Testis (tissue), 2 donors: ENCODE measurements at regions not wholly inside any gene's neighbourhood (a gene's known extent, or its start where the extent isn't known, plus 50 kb on each side); places are given as distances from the start of the nearest gene placed in this dataset.

Experiments used
- CTCF ChIP-seq, 3 experiments: fragments of 450-650 bp in 2 of 3; fragments of 200-600 bp in 1 of 3; sonication (generic) in 1 of 3; IDR thresholded peaks; one replicate each; pipeline ENCODE4 v1.5.1; 2016 to 2019; ENCODE audit warnings: antibody characterized with exemption in 3 of 3, mild to moderate bottlenecking in 2 of 3, moderate library complexity in 1 of 3
- POLR2A ChIP-seq: fragments of 450-650 bp; IDR thresholded peaks from one replicate; pipeline ENCODE4 v1.6.1; 2017; ENCODE audit warnings: antibody characterized with exemption, mild to moderate bottlenecking, moderate library complexity

DNA sequence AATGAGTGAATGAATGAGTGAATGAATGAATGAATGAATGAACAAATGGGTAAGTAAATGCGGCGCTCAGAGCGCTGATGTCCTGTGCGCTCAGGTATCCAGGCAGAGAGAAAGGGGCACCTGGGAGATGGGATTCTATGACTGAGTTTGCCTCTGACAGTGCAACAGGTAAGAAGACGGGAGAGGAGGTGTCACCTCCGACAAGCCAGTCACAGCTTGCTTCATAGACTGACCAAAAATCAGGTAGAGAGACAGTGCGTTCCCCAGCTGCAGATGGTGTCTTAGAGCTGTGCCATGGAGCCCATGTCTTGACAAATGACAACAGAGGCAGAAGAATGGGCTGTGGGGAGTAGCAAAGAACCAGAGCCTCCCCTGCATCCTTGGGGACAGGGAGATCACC lies 327.3 kb downstream of the FGFR2 start:
- TF ChIP-seq POLR2A (no peak), CTCF (IDR thresholded peaks at IDR 0.05) (no peak)
